OCI-LY7 (cell line): ENCODE measurements at regions not wholly inside any gene's neighbourhood (a gene's known extent, or its start where the extent isn't known, plus 50 kb on each side); places are given as distances from the start of the nearest gene placed in this dataset.

Experiments
- CTCF ChIP-seq: fragments of 200-600 bp; sonication (generic); conservative IDR thresholded peaks from 2 replicates; pipeline ENCODE4 v1.5.1; 2014; ENCODE audit warnings: mild to moderate bottlenecking, antibody characterized with exemption, low read length, moderate library complexity, mixed read lengths
- EZH2phosphoT487 ChIP-seq: fragments of 200-600 bp; sonication (generic); IDR thresholded peaks from 2 replicates; pipeline ENCODE4 v1.6.1; 2018; ENCODE audit warnings: low read depth, borderline replicate concordance, mild to moderate bottlenecking, mixed run types, antibody characterized with exemption, low read length, moderate library complexity, mixed read lengths

- no peak for TF ChIP-seq CTCF
- TF ChIP-seq EZH2phosphoT487, result no peak
Measured at GRCh38 chr6:170072246-170072645, 218.6 kb downstream of the DLL1 start.
